NT2/D1 (cell line): ENCODE measurements at regions not wholly inside any gene's neighbourhood (a gene's known extent, or its start where the extent isn't known, plus 50 kb on each side); places are given as distances from the start of the nearest gene placed in this dataset.

Experiments used
- SUZ12 ChIP-seq: IDR thresholded peaks from 2 replicates; pipeline ENCODE4 v1.6.1; 2011; ENCODE audit not compliant: insufficient read length, insufficient read depth; ENCODE audit errors: extremely low read depth
- YY1 ChIP-seq: IDR thresholded peaks from 2 replicates; pipeline ENCODE4 v1.6.1; 2011; ENCODE audit not compliant: insufficient read length, insufficient read depth
- ZNF274 ChIP-seq: IDR thresholded peaks from 2 replicates; pipeline ENCODE4 v1.6.1; 2011; ENCODE audit warnings: mild to moderate bottlenecking, low read depth, low read length

- TF ChIP-seq YY1: no peak
- TF ChIP-seq ZNF274: no peak
- no peak for TF ChIP-seq SUZ12
Measured at GRCh38 chr9:80426992-80427391, 855.2 kb downstream of the TLE4 start.
